BLaER1 treated with 17β-estradiol and CSF1 and Interleukin-3, amounts not matched to agents 10 nM and 100 nM (cell line): ENCODE measurements at regions not wholly inside any gene's neighbourhood (a gene's known extent, or its start where the extent isn't known, plus 50 kb on each side); places are given as distances from the start of the nearest gene placed in this dataset.

ENCODE experiments used
- H3K27ac ChIP-seq, 11 experiments: shearing (Covaris generic); formaldehyde crosslinking; 2 replicates each; pipeline ENCODE4 v1.8.1; 2022
- H3K27me3 ChIP-seq, 11 experiments: shearing (Covaris generic); formaldehyde crosslinking; 2 replicates each; pipeline ENCODE4 v1.8.1; 2022
- H3K36me3 ChIP-seq, 11 experiments: shearing (Covaris generic); formaldehyde crosslinking; 2 replicates each; pipeline ENCODE4 v1.8.1; 2022
- H3K4me1 ChIP-seq, 10 experiments: shearing (Covaris generic); formaldehyde crosslinking; 2 replicates each; pipeline ENCODE4 v1.8.1; 2022
- H3K4me2 ChIP-seq, 11 experiments: shearing (Covaris generic); formaldehyde crosslinking; 2 replicates each; pipeline ENCODE4 v1.8.1; 2022
- H3K4me3 ChIP-seq, 10 experiments: shearing (Covaris generic); formaldehyde crosslinking; 2 replicates each; pipeline ENCODE4 v1.8.1; 2022
- H3K9ac ChIP-seq, 11 experiments: shearing (Covaris generic); formaldehyde crosslinking; 2 replicates each; pipeline ENCODE4 v1.8.1; 2022
- H3K9me3 ChIP-seq, 11 experiments: shearing (Covaris generic); formaldehyde crosslinking; replicated peaks in 1 of 11; 2 replicates each; pipeline ENCODE4 v1.8.1; 2022
- H4K20me1 ChIP-seq, 11 experiments: shearing (Covaris generic); formaldehyde crosslinking; 2 replicates each; pipeline ENCODE4 v1.8.1; 2022
- Cebpa-rat ChIP-seq, 11 experiments: shearing (Covaris generic); IDR thresholded peaks; 2 replicates each; pipeline ENCODE4 v1.8.1; 2022

- TF ChIP-seq Cebpa-rat (IDR thresholded peaks at IDR 0.05): no peak
- Histone ChIP-seq H3K4me1 (no peaks in the 10 kb centered on the region), H3K9ac (no peak overlapping the region), H3K9me3 (no peaks in the 10 kb centered on the region), H3K4me3 (no peak overlapping the region), H3K36me3 (no peaks in the 10 kb centered on the region), H3K27ac (no peak overlapping the region), H3K4me2 (no peak overlapping the region), H3K27me3 (no peaks in the 10 kb centered on the region), H4K20me1 (no peaks in the 10 kb centered on the region)
Measured at GRCh38 chr2:139083121-139083520, 302.9 kb upstream of the NXPH2 start.

DNA sequence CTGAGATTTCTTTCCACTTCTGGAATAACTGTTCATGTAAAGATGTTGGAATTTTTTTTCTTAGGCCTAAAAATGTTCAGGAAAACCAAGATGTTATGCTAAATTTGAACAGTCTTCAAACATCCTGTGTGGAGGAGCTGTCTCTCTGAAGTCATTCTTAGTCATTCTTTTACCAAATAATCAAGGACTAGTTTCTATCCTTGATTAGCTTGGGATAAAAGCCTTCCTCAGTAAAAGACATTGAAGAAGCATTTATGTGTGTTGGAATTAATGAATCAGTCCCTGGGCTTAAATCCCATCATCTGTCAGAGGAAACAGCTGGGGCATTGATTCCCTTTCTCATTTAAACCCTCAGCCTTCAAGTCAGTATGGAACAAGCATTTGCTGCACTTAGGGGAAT lies 300.1 kb upstream of the NXPH2 start:
- no peak for TF ChIP-seq Cebpa-rat (IDR thresholded peaks at IDR 0.05)
- Histone ChIP-seq H3K4me2 (no peak overlapping the region), H3K9ac (no peak overlapping the region), H3K27me3 (no peaks in the 10 kb centered on the region), H3K4me3 (no peak overlapping the region), H4K20me1 (no peaks in the 10 kb centered on the region), H3K9me3 (no peaks in the 10 kb centered on the region), H3K36me3 (no peaks in the 10 kb centered on the region), H3K27ac (no peak overlapping the region), H3K4me1 (no peaks in the 10 kb centered on the region)

- Histone ChIP-seq H3K9me3 (no peaks in the 10 kb centered on the region), H4K20me1 (no peaks in the 10 kb centered on the region), H3K27me3 (no peaks in the 10 kb centered on the region), H3K4me2 (no peak overlapping the region), H3K36me3 (no peaks in the 10 kb centered on the region), H3K9ac (no peak overlapping the region), H3K4me3 (no peak overlapping the region), H3K4me1 (no peaks in the 10 kb centered on the region), H3K27ac (no peak overlapping the region)
- TF ChIP-seq Cebpa-rat (IDR thresholded peaks at IDR 0.05): no peak
Measured at GRCh38 chr2:139079311-139079710, 299.1 kb upstream of the NXPH2 start.

GRCh38 chr2:139078376-139078775 lies 298.2 kb upstream of the NXPH2 start:
- no peak for TF ChIP-seq Cebpa-rat (IDR thresholded peaks at IDR 0.05)
- H3K4me3 ChIP-seq: no peak overlapping the region

DNA sequence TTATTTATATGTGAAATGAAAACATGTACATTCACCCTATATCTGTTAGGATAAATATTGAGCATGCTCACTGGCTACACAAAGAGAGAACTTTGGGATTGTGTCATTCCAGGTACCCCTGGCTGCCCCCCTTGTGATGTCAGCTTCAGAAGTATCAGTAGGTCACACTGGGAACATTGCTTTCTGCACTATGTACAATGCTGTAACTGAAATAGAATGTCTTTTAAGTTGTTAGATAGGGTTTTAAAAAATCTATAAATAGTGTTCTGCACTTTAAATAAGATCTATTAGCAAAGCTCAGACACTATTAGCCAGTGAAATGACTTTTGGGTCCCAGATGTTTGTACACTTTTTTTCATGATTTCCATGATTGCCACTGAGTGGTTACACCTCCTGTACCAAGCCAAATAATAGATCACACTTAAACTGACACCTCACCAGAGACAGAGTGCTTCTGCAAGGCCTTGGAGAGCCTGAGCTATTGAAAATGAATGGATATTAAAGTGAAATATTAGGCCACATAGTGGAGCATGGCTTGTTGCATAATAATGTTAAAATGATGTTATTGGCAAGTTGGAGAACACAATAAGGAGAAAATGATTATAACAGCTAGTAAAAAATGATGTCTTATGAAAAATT lies 297.0 kb upstream of the NXPH2 start:
- H3K9me3 ChIP-seq: no peaks in the 10 kb centered on the region
- no peak overlapping the region for H3K9ac ChIP-seq
- no peaks in the 10 kb centered on the region for H4K20me1 ChIP-seq
- H3K4me2 ChIP-seq: no peak overlapping the region
- H3K36me3 ChIP-seq: no peaks in the 10 kb centered on the region
- no peaks in the 10 kb centered on the region for H3K4me1 ChIP-seq
- no peak for TF ChIP-seq Cebpa-rat (IDR thresholded peaks at IDR 0.05)
- H3K4me3 ChIP-seq: no peak overlapping the region
- no peak overlapping the region for H3K27ac ChIP-seq
- H3K27me3 ChIP-seq: no peaks in the 10 kb centered on the region

More at GRCh38 chr2:139078376-139078775, 298.2 kb upstream of the NXPH2 start:
- Histone ChIP-seq H3K4me2 (no peak overlapping the region), H3K9me3 (no peaks in the 10 kb centered on the region), H3K27me3 (no peaks in the 10 kb centered on the region), H4K20me1 (no peaks in the 10 kb centered on the region), H3K4me1 (no peaks in the 10 kb centered on the region), H3K27ac (no peak overlapping the region), H3K36me3 (no peaks in the 10 kb centered on the region), H3K9ac (no peak overlapping the region)

- no peak for TF ChIP-seq Cebpa-rat (IDR thresholded peaks at IDR 0.05)
- no peak overlapping the region for H3K27ac ChIP-seq
- H4K20me1 ChIP-seq: no peaks in the 10 kb centered on the region
- H3K4me2 ChIP-seq: no peak overlapping the region
- no peaks in the 10 kb centered on the region for H3K36me3 ChIP-seq
- H3K4me3 ChIP-seq: no peak overlapping the region
- H3K9ac ChIP-seq: no peak overlapping the region
- H3K27me3 ChIP-seq: no peaks in the 10 kb centered on the region
- no peaks in the 10 kb centered on the region for H3K4me1 ChIP-seq
- no peaks in the 10 kb centered on the region for H3K9me3 ChIP-seq
Measured at GRCh38 chr2:139067874-139068273, 287.7 kb upstream of the NXPH2 start.

DNA sequence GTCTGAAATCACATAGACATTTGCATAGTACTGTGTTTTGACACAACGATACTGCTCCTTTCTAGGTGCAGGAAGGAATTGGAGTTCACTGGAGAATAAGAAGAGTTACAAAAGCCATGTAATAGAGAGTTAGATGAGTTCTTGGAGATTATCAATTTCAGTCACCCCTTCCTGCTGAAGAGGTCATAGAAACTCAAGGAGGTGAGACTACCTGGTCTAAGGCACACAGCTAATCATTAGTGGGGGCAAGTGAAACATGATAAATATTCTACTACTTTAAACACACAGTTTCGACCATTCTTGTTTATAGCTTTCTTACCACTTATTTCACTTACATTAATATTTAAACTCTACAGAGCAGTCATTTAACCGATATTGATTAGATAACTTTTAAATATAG lies 286.9 kb upstream of the NXPH2 start:
- H3K4me2 ChIP-seq: no peak overlapping the region
- TF ChIP-seq Cebpa-rat (IDR thresholded peaks at IDR 0.05): no peak
- H3K36me3 ChIP-seq: no peaks in the 10 kb centered on the region
- no peak overlapping the region for H3K9ac ChIP-seq
- no peaks in the 10 kb centered on the region for H3K27me3 ChIP-seq
- no peaks in the 10 kb centered on the region for H3K4me1 ChIP-seq
- no peaks in the 10 kb centered on the region for H4K20me1 ChIP-seq
- no peak overlapping the region for H3K27ac ChIP-seq
- no peak overlapping the region for H3K4me3 ChIP-seq
- H3K9me3 ChIP-seq: no peaks in the 10 kb centered on the region

DNA sequence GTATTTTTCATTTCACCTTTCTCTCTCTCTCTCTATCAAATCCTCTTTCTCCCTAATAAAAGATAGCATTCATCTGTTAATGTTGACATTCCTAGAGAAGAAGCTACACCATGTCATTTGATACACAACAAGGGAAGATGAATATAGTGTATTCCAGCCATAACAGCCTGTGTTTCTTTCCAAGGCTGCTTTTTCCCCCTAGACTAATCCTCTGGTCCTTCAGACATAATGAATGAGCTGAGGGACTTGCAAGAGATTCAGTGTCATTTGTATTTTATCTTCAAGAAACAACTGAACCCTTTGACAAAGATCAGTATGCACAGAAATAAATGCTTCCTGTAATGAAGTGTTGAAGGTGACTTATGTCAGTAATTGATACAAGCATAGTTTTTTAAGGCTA lies 284.0 kb upstream of the NXPH2 start:
- no peaks in the 10 kb centered on the region for H3K27me3 ChIP-seq
- TF ChIP-seq Cebpa-rat (IDR thresholded peaks at IDR 0.05): no peak

GRCh38 chr2:139059617-139060016 lies 279.4 kb upstream of the NXPH2 start:
- no peak overlapping the region for H3K4me3 ChIP-seq
- no peak overlapping the region for H3K27ac ChIP-seq
- no peaks in the 10 kb centered on the region for H4K20me1 ChIP-seq
- H3K9ac ChIP-seq: no peak overlapping the region
- no peaks in the 10 kb centered on the region for H3K9me3 ChIP-seq
- no peaks in the 10 kb centered on the region for H3K36me3 ChIP-seq
- H3K4me1 ChIP-seq: no peaks in the 10 kb centered on the region
- no peak overlapping the region for H3K4me2 ChIP-seq
- no peaks in the 10 kb centered on the region for H3K27me3 ChIP-seq
- TF ChIP-seq Cebpa-rat (IDR thresholded peaks at IDR 0.05): no peak

More for the DNA sequence above, 284.0 kb upstream of the NXPH2 start:
- Histone ChIP-seq H3K36me3 (no peaks in the 10 kb centered on the region), H3K4me1 (no peaks in the 10 kb centered on the region), H3K27ac (no peak overlapping the region), H4K20me1 (no peaks in the 10 kb centered on the region), H3K4me2 (no peak overlapping the region), H3K4me3 (no peak overlapping the region), H3K9me3 (no peaks in the 10 kb centered on the region), H3K9ac (no peak overlapping the region)

GRCh38 chr2:139055202-139055601 lies 275.0 kb upstream of the NXPH2 start:
- Histone ChIP-seq H3K27me3 (no peaks in the 10 kb centered on the region), H3K9ac (no peak overlapping the region), H3K4me1 (no peaks in the 10 kb centered on the region), H3K27ac (no peak overlapping the region), H3K9me3 (no peaks in the 10 kb centered on the region), H4K20me1 (no peaks in the 10 kb centered on the region), H3K4me3 (no peak overlapping the region), H3K36me3 (no peaks in the 10 kb centered on the region), H3K4me2 (no peak overlapping the region)
- no peak for TF ChIP-seq Cebpa-rat (IDR thresholded peaks at IDR 0.05)
